Gastrocnemius medialis (tissue), 4 donors: ENCODE measurements at regions not wholly inside any gene's neighbourhood (a gene's known extent, or its start where the extent isn't known, plus 50 kb on each side); places are given as distances from the start of the nearest gene placed in this dataset.
A peak's percentile ranks its signal among the peaks of the same experiment; 100 is the strongest.

ENCODE experiments used
- ATAC-seq, 2 donors: fragments of 150-250 bp; one replicate each; pipeline ENCODE4 v1.9.1; 2016
- DNase-seq, 2 donors: peaks; one replicate each; pipeline ENCODE4 v3.0.0-alpha.2; 2019
- H3K27ac ChIP-seq, 4 donors: fragments of 200-600 bp; sonication (generic); 1 replicate in 1 of 4; 2 replicates in 3 of 4; pipeline ENCODE4 v1.5.1; 2016 to 2018; ENCODE audit warnings: mild to moderate bottlenecking in 2 of 4, moderate library complexity in 1 of 4
- H3K27me3 ChIP-seq, 3 donors: fragments of 200-600 bp; sonication (generic) in 2 of 3; 1 replicate in 1 of 3; 2 replicates in 2 of 3; pipeline versions ENCODE4 v1.5.1 to v1.6.0; 2016 to 2019; ENCODE audit warnings: mild to moderate bottlenecking in 1 of 3, moderate library complexity in 1 of 3
- H3K36me3 ChIP-seq, 2 donors: fragments of 200-600 bp; sonication (generic) in 1 of 2; one replicate each; pipeline ENCODE4 v1.5.1; 2017 to 2018
- H3K4me1 ChIP-seq, 2 donors: fragments of 200-600 bp; sonication (generic) in 1 of 2; one replicate each; pipeline ENCODE4 v1.5.1; 2016 to 2017; ENCODE audit warnings: mild to moderate bottlenecking in 2 of 2
- H3K4me3 ChIP-seq, 4 donors: fragments of 200-600 bp; sonication (generic) in 3 of 4; 1 replicate in 1 of 4; 2 replicates in 3 of 4; pipeline ENCODE4 v1.5.1; 2016 to 2019; ENCODE audit warnings: mild to moderate bottlenecking in 2 of 4
- H3K9me3 ChIP-seq, 3 donors: fragments of 200-600 bp; sonication (generic) in 2 of 3; 1 replicate in 1 of 3; 2 replicates in 2 of 3; pipeline ENCODE4 v1.5.1; 2016 to 2019
- CTCF ChIP-seq, 5 experiments: fragments of 450-650 bp in 3 of 5; fragments of 200-600 bp in 2 of 5; sonication (generic) in 2 of 5; IDR thresholded peaks in 4 of 5; conservative IDR thresholded peaks in 1 of 5; 1 replicate in 4 of 5; 2 replicates in 1 of 5; pipeline ENCODE4 v1.5.1; 2016 to 2019; ENCODE audit warnings: antibody characterized with exemption in 5 of 5, mild to moderate bottlenecking in 3 of 5, moderate library complexity in 3 of 5
- POLR2A ChIP-seq, 2 donors: fragments of 450-650 bp; IDR thresholded peaks; one replicate each; pipeline ENCODE4 v1.6.1; 2017; ENCODE audit warnings: antibody characterized with exemption in 2 of 2, mild to moderate bottlenecking in 2 of 2, moderate library complexity in 2 of 2
- in situ Hi-C, 4 donors: fragments of 200-750 bp; cut with MboI; loops; one replicate each; pipeline versions ENCODE4 v1.15.0 to v1.8.0; 2017; ENCODE audit warnings: low sequenced_read_pairs in 4 of 4
- intact Hi-C: fragments of 100-400 bp; cut with DNase I; formaldehyde crosslinking; loops from one replicate; pipeline ENCODE4 v1.15.1; 2023; ENCODE audit warnings: low total_unique reads

- intact Hi-C loops: no loop called here
- no peak overlapping the region for H3K27ac ChIP-seq
- H3K9me3 ChIP-seq: no peaks in the 10 kb centered on the region
- no peaks in the 10 kb centered on the region for H3K4me1 ChIP-seq
- H3K27me3 ChIP-seq: no peaks in the 10 kb centered on the region
- in situ Hi-C loops: no loop called here
- H3K4me3 ChIP-seq: no peak overlapping the region
- ATAC-seq: no peak
- H3K36me3 ChIP-seq: no peaks in the 10 kb centered on the region
- no peak for DNase-seq
- TF ChIP-seq POLR2A (IDR thresholded peaks at IDR 0.05) (no peak), CTCF (IDR thresholded peaks at IDR 0.05 in 4 of 5, conservative IDR thresholded peaks at IDR 0.05 in 1 of 5) (no peak)
These were observed 752.8 kb downstream of the CBLN4 start for GRCh38 chr20:55252521-55252920.

- TF ChIP-seq POLR2A (IDR thresholded peaks at IDR 0.05) (no peak), CTCF (IDR thresholded peaks at IDR 0.05 in 4 of 5, conservative IDR thresholded peaks at IDR 0.05 in 1 of 5) (no peak)
- Histone ChIP-seq H3K27ac (no peak overlapping the region), H3K27me3 (no peaks in the 10 kb centered on the region), H3K36me3 (no peaks in the 10 kb centered on the region), H3K4me3 (no peak overlapping the region), H3K4me1 (no peaks in the 10 kb centered on the region), H3K9me3 (no peaks in the 10 kb centered on the region)
- DNase-seq: no peak
- intact Hi-C loops: no loop called here
- no peak for ATAC-seq
- in situ Hi-C loops: no loop called here
These were observed 754.1 kb downstream of the CBLN4 start for GRCh38 chr20:55251170-55251569.

- intact Hi-C loops (no loop called here), in situ Hi-C loops (no loop called here)
- Histone ChIP-seq H3K4me1 (no peaks in the 10 kb centered on the region), H3K4me3 (no peak overlapping the region), H3K9me3 (no peaks in the 10 kb centered on the region), H3K27me3 (no peaks in the 10 kb centered on the region), H3K27ac (peak overlapping the region in 2 of 4 donors; percentile 36 to 45), H3K36me3 (no peaks in the 10 kb centered on the region)
- no peak for DNase-seq
- ATAC-seq: peak in 1 of 2 donors; percentile 54
- TF ChIP-seq POLR2A (IDR thresholded peaks at IDR 0.05) (no peak), CTCF (IDR thresholded peaks at IDR 0.05 in 4 of 5, conservative IDR thresholded peaks at IDR 0.05 in 1 of 5) (no peak)
These were observed 762.5 kb downstream of the CBLN4 start for GRCh38 chr20:55242853-55243252.

- TF ChIP-seq POLR2A (IDR thresholded peaks at IDR 0.05) (no peak), CTCF (IDR thresholded peaks at IDR 0.05 in 4 of 5, conservative IDR thresholded peaks at IDR 0.05 in 1 of 5) (no peak)
- no peaks in the 10 kb centered on the region for H3K4me1 ChIP-seq
- no peaks in the 10 kb centered on the region for H3K36me3 ChIP-seq
- ATAC-seq: no peak
- no peak for DNase-seq
- intact Hi-C loops (no loop called here), in situ Hi-C loops (no loop called here)
- no peaks in the 10 kb centered on the region for H3K9me3 ChIP-seq
- H3K27me3 ChIP-seq: no peaks in the 10 kb centered on the region
- H3K27ac ChIP-seq: no peak overlapping the region
- no peak overlapping the region for H3K4me3 ChIP-seq
These were observed 763.9 kb downstream of the DOK5 start for GRCh38 chr20:55239269-55239668.

GRCh38 chr20:55232647-55233046 is 757.3 kb downstream of the DOK5 start:
- no peak for TF ChIP-seq POLR2A (IDR thresholded peaks at IDR 0.05)
- TF ChIP-seq CTCF (IDR thresholded peaks at IDR 0.05 in 4 of 5, conservative IDR thresholded peaks at IDR 0.05 in 1 of 5): no peak
- Histone ChIP-seq H3K36me3 (no peaks in the 10 kb centered on the region), H3K27me3 (no peaks in the 10 kb centered on the region), H3K4me3 (no peak overlapping the region), H3K27ac (no peak overlapping the region), H3K9me3 (no peaks in the 10 kb centered on the region), H3K4me1 (no peaks in the 10 kb centered on the region)
- ATAC-seq (no peak), DNase-seq (no peak)
- intact Hi-C loops (no loop called here), in situ Hi-C loops (no loop called here)
